K562 (cell line): ENCODE measurements at regions not wholly inside any gene's neighbourhood (a gene's known extent, or its start where the extent isn't known, plus 50 kb on each side); places are given as distances from the start of the nearest gene placed in this dataset.

Experiments used
- ARID1B ChIP-seq: fragments of 450-650 bp; IDR thresholded peaks from 2 replicates; pipeline ENCODE4 v1.6.1; 2016; ENCODE audit warnings: antibody characterized with exemption, mild to moderate bottlenecking, inconsistent platforms
- COPS2 ChIP-seq: fragments of 450-650 bp; conservative IDR thresholded peaks from 2 replicates; pipeline ENCODE4 v1.6.1; 2016; ENCODE audit warnings: mild to moderate bottlenecking, moderate library complexity
- MAFK ChIP-seq: IDR thresholded peaks from 2 replicates; pipeline ENCODE4 v1.6.1; 2011; ENCODE audit warnings: low read length, improper control_type of control experiment
- POLR2A ChIP-seq: fragments of 450-650 bp; conservative IDR thresholded peaks from 2 replicates; pipeline ENCODE4 v1.6.1; 2016
- ZNF274 ChIP-seq: IDR thresholded peaks from 2 replicates; pipeline ENCODE4 v1.6.1; 2011; ENCODE audit warnings: low read depth, mild to moderate bottlenecking, low read length, moderate library complexity, borderline replicate concordance
- TF ChIP-seq, protein P1 (sequence below), 2 experiments: IDR thresholded peaks; 2 replicates each; pipeline ENCODE4 v1.6.1; 2012; ENCODE audit warnings: improper control_type of control experiment in 2 of 2, low read depth in 2 of 2, low read length in 2 of 2, borderline replicate concordance in 1 of 2
- TF ChIP-seq, protein P2 (sequence below): fragments of 200-800 bp; sonication (Bioruptor generic); IDR thresholded peaks from 2 replicates; pipeline ENCODE4 v1.6.1; 2016; ENCODE audit warnings: missing genetic modification characterization, missing compliant biosample characterization

DNA sequence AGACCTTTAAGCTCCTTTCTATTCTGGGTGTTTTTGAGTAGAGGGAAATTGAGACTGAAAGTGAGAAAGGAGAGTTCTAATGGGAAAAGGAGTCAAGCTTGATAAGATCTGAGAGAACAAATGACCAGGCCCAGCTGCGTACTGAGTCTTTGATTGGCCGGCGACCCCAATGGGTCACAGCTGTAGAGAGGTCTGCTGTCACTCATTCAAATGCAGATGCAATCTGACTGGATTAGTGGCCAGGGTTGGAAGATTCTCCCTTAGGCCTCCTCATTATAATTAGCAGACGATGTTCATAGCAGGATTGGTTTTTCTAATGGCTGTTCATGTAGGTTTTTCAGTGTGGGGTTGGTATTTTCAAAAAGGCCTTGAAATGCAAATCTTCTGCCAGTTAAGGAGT lies 127.2 kb upstream of the SLC25A13 start:
- TF ChIP-seq, protein P1, sequence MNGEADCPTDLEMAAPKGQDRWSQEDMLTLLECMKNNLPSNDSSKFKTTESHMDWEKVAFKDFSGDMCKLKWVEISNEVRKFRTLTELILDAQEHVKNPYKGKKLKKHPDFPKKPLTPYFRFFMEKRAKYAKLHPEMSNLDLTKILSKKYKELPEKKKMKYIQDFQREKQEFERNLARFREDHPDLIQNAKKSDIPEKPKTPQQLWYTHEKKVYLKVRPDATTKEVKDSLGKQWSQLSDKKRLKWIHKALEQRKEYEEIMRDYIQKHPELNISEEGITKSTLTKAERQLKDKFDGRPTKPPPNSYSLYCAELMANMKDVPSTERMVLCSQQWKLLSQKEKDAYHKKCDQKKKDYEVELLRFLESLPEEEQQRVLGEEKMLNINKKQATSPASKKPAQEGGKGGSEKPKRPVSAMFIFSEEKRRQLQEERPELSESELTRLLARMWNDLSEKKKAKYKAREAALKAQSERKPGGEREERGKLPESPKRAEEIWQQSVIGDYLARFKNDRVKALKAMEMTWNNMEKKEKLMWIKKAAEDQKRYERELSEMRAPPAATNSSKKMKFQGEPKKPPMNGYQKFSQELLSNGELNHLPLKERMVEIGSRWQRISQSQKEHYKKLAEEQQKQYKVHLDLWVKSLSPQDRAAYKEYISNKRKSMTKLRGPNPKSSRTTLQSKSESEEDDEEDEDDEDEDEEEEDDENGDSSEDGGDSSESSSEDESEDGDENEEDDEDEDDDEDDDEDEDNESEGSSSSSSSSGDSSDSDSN (IDR thresholded peaks at IDR 0.05; ENCODE audit: borderline replicate concordance in 1 of 2, low read depth in 2 of 2, low read length in 2 of 2) = no peak
- TF ChIP-seq COPS2 = no peak
- no peak for TF ChIP-seq ARID1B
- TF ChIP-seq ZNF274 = no peak
- TF ChIP-seq, protein P2, sequence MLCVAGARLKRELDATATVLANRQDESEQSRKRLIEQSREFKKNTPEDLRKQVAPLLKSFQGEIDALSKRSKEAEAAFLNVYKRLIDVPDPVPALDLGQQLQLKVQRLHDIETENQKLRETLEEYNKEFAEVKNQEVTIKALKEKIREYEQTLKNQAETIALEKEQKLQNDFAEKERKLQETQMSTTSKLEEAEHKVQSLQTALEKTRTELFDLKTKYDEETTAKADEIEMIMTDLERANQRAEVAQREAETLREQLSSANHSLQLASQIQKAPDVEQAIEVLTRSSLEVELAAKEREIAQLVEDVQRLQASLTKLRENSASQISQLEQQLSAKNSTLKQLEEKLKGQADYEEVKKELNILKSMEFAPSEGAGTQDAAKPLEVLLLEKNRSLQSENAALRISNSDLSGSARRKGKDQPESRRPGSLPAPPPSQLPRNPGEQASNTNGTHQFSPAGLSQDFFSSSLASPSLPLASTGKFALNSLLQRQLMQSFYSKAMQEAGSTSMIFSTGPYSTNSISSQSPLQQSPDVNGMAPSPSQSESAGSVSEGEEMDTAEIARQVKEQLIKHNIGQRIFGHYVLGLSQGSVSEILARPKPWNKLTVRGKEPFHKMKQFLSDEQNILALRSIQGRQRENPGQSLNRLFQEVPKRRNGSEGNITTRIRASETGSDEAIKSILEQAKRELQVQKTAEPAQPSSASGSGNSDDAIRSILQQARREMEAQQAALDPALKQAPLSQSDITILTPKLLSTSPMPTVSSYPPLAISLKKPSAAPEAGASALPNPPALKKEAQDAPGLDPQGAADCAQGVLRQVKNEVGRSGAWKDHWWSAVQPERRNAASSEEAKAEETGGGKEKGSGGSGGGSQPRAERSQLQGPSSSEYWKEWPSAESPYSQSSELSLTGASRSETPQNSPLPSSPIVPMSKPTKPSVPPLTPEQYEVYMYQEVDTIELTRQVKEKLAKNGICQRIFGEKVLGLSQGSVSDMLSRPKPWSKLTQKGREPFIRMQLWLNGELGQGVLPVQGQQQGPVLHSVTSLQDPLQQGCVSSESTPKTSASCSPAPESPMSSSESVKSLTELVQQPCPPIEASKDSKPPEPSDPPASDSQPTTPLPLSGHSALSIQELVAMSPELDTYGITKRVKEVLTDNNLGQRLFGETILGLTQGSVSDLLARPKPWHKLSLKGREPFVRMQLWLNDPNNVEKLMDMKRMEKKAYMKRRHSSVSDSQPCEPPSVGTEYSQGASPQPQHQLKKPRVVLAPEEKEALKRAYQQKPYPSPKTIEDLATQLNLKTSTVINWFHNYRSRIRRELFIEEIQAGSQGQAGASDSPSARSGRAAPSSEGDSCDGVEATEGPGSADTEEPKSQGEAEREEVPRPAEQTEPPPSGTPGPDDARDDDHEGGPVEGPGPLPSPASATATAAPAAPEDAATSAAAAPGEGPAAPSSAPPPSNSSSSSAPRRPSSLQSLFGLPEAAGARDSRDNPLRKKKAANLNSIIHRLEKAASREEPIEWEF (CRISPR knock-in tag) = no peak
- no peak for TF ChIP-seq POLR2A
- TF ChIP-seq MAFK = no peak
